Progenitor cell of endocrine pancreas (in vitro differentiated cells): ENCODE measurements at regions not wholly inside any gene's neighbourhood (a gene's known extent, or its start where the extent isn't known, plus 50 kb on each side); places are given as distances from the start of the nearest gene placed in this dataset.

ENCODE experiments used
- DNase-seq: peaks from one replicate; pipeline ENCODE4 v3.0.0; 2021; ENCODE audit warnings: low spot score; ENCODE audit not compliant: unreplicated experiment
- H3K27ac Mint-ChIP-seq: 2 replicates; pipeline ENCODE4 v1.8.0; 2021; ENCODE audit warnings: mild to moderate bottlenecking, moderate library complexity, mixed read lengths
- H3K27me3 Mint-ChIP-seq: 2 replicates; pipeline ENCODE4 v1.8.0; 2021; ENCODE audit warnings: mixed read lengths
- H3K36me3 Mint-ChIP-seq: 2 replicates; pipeline ENCODE4 v1.8.0; 2022; ENCODE audit warnings: mixed read lengths; ENCODE audit not compliant: insufficient read depth
- H3K4me1 Mint-ChIP-seq: 2 replicates; pipeline ENCODE4 v1.8.0; 2021; ENCODE audit warnings: low read depth, mixed read lengths
- H3K4me3 Mint-ChIP-seq: 2 replicates; pipeline ENCODE4 v1.8.0; 2021; ENCODE audit warnings: low read depth, mild to moderate bottlenecking, moderate library complexity, mixed read lengths
- H3K9me3 Mint-ChIP-seq: 2 replicates; pipeline ENCODE4 v1.8.0; 2021; ENCODE audit warnings: low read depth, mixed read lengths
- TF ChIP-seq, protein P1 (sequence below): fragments of 200-600 bp; sonication (generic); IDR thresholded peaks from one replicate; pipeline ENCODE4 v1.5.0; 2021; ENCODE audit warnings: antibody characterized with exemption, mild to moderate bottlenecking; ENCODE audit not compliant: unreplicated experiment

DNA sequence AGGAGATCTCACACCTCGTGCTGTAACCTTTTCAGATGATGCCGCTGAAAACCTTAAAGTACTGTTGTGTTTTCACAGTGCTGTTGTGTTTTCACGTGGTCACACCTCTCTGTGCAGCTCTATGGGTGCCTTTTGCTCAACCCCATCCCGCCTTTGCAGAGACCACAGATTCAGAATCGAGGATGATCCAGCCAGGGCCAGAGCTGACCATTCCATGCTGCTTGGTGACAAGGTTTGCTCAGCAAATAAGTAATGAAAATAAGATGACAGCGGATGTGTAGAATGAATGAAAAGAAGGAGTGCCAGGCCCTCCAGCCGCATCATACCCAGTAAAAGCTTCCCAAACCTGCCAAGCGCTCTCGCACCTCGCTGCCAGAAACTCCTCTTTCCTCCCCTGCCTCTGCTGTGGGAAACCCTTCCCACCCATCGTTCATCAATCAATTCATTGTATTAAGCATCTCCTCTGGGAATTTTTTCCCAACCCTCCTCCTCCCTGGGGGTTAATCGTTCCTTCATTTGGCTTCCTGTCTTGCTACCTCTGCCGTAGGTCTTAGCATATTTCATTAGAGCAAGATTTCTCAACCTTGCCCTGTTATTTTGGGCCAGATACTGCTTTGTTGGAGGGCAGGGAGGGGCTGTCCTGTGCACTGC lies 93.4 kb upstream of the CRHR1 start:
- no peak for DNase-seq
- no peaks in the 10 kb centered on the region for H3K36me3 Mint-ChIP-seq
- H3K27me3 Mint-ChIP-seq = peaks cover 45% of the 10 kb centered on the region
- TF ChIP-seq, protein P1, sequence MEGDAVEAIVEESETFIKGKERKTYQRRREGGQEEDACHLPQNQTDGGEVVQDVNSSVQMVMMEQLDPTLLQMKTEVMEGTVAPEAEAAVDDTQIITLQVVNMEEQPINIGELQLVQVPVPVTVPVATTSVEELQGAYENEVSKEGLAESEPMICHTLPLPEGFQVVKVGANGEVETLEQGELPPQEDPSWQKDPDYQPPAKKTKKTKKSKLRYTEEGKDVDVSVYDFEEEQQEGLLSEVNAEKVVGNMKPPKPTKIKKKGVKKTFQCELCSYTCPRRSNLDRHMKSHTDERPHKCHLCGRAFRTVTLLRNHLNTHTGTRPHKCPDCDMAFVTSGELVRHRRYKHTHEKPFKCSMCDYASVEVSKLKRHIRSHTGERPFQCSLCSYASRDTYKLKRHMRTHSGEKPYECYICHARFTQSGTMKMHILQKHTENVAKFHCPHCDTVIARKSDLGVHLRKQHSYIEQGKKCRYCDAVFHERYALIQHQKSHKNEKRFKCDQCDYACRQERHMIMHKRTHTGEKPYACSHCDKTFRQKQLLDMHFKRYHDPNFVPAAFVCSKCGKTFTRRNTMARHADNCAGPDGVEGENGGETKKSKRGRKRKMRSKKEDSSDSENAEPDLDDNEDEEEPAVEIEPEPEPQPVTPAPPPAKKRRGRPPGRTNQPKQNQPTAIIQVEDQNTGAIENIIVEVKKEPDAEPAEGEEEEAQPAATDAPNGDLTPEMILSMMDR = no peak
- no peak overlapping the region for H3K4me3 Mint-ChIP-seq
- H3K9me3 Mint-ChIP-seq = no peaks in the 10 kb centered on the region
- no peaks in the 10 kb centered on the region for H3K4me1 Mint-ChIP-seq
- no peak overlapping the region for H3K27ac Mint-ChIP-seq

DNA sequence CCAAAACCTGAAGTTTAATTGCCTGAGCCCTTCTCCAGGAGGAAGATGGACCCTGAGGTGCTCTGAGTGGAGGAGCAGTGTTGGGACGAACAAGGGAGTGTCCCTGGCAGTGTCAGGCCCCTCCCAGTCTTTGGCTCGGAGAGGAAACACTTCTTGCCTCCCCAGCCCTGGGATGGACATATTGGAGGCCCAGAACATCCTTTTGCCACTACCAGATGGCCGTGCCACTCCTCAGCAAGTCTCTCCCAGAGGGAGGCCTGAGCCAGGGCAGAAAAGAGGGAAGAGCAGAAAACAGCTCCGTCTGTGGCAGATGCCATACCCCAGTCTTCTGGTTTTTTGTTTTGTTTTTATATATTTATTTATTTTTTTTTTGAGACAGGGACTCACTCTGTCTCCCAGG lies 91.5 kb upstream of the CRHR1 start:
- peaks cover 55% of the 10 kb centered on the region for H3K27me3 Mint-ChIP-seq

DNA sequence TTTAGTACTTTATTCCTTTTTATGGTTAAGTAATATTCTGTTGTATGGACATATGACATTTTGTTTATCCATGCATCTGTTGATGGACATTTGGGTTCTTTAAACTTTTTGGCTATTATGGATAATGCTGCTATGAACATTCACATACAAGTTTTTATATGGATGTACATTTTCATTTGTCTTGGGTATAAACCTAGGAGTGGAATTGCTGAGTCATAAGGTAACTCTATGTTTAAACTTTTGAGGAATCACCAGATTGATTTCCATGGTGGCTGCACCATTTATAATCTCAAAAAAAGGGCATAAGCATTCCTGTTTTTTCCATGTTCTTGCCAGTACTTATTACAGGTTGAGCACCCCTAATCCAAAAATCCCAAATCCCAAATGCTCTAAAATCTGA lies 90.3 kb upstream of the CRHR1 start:
- no peaks in the 10 kb centered on the region for H3K9me3 Mint-ChIP-seq
- no peak overlapping the region for H3K4me3 Mint-ChIP-seq
- no peak overlapping the region for H3K27ac Mint-ChIP-seq
- TF ChIP-seq, protein P1 = no peak
- no peak for DNase-seq
- H3K27me3 Mint-ChIP-seq = peaks cover 61% of the 10 kb centered on the region
- no peaks in the 10 kb centered on the region for H3K4me1 Mint-ChIP-seq
- H3K36me3 Mint-ChIP-seq = no peaks in the 10 kb centered on the region

More for the DNA sequence above, 91.5 kb upstream of the CRHR1 start:
- no peak overlapping the region for H3K27ac Mint-ChIP-seq
- TF ChIP-seq, protein P1 = no peak
- no peak overlapping the region for H3K4me3 Mint-ChIP-seq
- DNase-seq = no peak
- no peaks in the 10 kb centered on the region for H3K36me3 Mint-ChIP-seq
- no peaks in the 10 kb centered on the region for H3K9me3 Mint-ChIP-seq
- H3K4me1 Mint-ChIP-seq = no peaks in the 10 kb centered on the region

DNA sequence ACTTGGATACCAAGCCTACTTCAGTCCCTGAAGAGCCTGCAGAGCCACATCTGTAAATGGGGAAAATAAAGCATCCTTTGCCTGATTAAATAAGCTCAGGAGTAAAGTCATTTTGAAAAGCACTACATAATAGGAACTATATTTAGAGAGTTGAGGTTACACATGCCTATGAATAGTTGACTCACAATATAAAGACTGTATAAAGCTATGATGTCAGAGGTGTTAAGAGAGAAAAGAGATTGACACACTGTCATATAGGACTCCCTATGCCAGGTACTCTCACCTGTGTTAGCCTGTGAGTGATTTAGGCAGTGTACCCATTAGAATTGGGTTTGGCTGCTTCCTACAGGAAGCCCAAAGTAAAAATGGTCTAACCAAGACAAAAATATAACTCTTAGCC lies 87.7 kb upstream of the CRHR1 start:
- Mint-ChIP-seq H3K36me3 (no peaks in the 10 kb centered on the region), H3K9me3 (no peaks in the 10 kb centered on the region), H3K4me1 (no peaks in the 10 kb centered on the region), H3K27ac (no peak overlapping the region), H3K27me3 (peaks cover 48% of the 10 kb centered on the region), H3K4me3 (no peak overlapping the region)
- DNase-seq = no peak
- TF ChIP-seq, protein P1 = no peak

DNA sequence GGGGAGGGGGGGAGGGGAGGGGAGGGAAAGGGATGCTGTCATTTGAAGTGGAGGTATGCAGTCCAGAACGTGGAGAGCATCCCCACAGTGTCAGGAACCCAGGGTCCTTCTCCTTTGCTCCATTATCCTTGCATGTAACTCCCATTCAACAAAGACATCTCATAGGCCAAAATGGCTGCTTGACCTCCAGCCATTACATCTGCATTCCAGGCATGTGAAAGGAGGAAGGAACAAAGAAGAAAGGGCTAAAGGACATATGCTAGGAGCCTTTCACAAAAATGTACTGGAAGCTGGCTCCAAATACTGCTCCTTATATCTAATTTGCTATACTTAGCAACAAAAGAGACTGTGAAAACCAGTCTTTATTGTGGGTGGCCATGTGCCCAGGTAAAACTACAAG lies 87.0 kb upstream of the CRHR1 start:
- DNase-seq = no peak
- H3K27me3 Mint-ChIP-seq = peaks cover 50% of the 10 kb centered on the region
- TF ChIP-seq, protein P1 = no peak
- H3K27ac Mint-ChIP-seq = no peak overlapping the region
- H3K4me3 Mint-ChIP-seq = no peak overlapping the region
- H3K4me1 Mint-ChIP-seq = no peaks in the 10 kb centered on the region
- no peaks in the 10 kb centered on the region for H3K9me3 Mint-ChIP-seq
- no peaks in the 10 kb centered on the region for H3K36me3 Mint-ChIP-seq
